Mesendoderm (in vitro differentiated cells): ENCODE measurements at regions not wholly inside any gene's neighbourhood (a gene's known extent, or its start where the extent isn't known, plus 50 kb on each side); places are given as distances from the start of the nearest gene placed in this dataset.

Experiments
- DNase-seq: peaks from one replicate; pipeline ENCODE4 v3.0.0; 2013
- H2AK5ac ChIP-seq: 2 replicates; pipeline ENCODE4 v1.6.1; 2013; ENCODE audit warnings: low read length, inconsistent platforms
- H2BK120ac ChIP-seq: 2 replicates; pipeline ENCODE4 v1.6.1; 2013; ENCODE audit warnings: low read depth, mild to moderate bottlenecking, low read length, moderate library complexity, mixed read lengths
- H2BK15ac ChIP-seq: replicated peaks from 2 replicates; pipeline ENCODE4 v1.6.1; 2013; ENCODE audit warnings: low read depth, mild to moderate bottlenecking, moderate library complexity
- H2BK5ac ChIP-seq: 2 replicates; pipeline ENCODE4 v1.6.1; 2013; ENCODE audit warnings: low read length, inconsistent platforms
- H3K18ac ChIP-seq: 2 replicates; pipeline ENCODE4 v1.6.1; 2013; ENCODE audit warnings: mild to moderate bottlenecking, low read length, mixed read lengths
- H3K23ac ChIP-seq: one replicate; pipeline ENCODE4 v1.6.1; 2013; ENCODE audit warnings: low read length
- H3K27ac ChIP-seq: 2 replicates; pipeline ENCODE4 v1.5.1; 2013; ENCODE audit warnings: low read depth, mild to moderate bottlenecking, inconsistent platforms, low read length, moderate library complexity
- H3K27me3 ChIP-seq: 2 replicates; pipeline ENCODE4 v1.6.1; 2013; ENCODE audit warnings: low read length, control low read depth, mild to moderate bottlenecking, inconsistent platforms; ENCODE audit not compliant: insufficient read depth, poor library complexity
- H3K36me3 ChIP-seq: 2 replicates; pipeline ENCODE4 v1.6.1; 2013; ENCODE audit warnings: low read length, inconsistent platforms; ENCODE audit not compliant: control insufficient read depth, insufficient read depth
- H3K4ac ChIP-seq: one replicate; pipeline ENCODE4 v1.6.1; 2013; ENCODE audit warnings: low read depth, mild to moderate bottlenecking, low read length, moderate library complexity
- H3K4me1 ChIP-seq: 2 replicates; pipeline ENCODE4 v1.6.1; 2013; ENCODE audit warnings: low read depth, low read length, inconsistent platforms; ENCODE audit not compliant: control insufficient read depth
- H3K4me2 ChIP-seq: 2 replicates; pipeline ENCODE4 v1.6.1; 2013; ENCODE audit warnings: low read length
- H3K4me3 ChIP-seq: 2 replicates; pipeline ENCODE4 v1.5.1; 2013; ENCODE audit warnings: mild to moderate bottlenecking, low read length
- H3K56ac ChIP-seq: one replicate; pipeline ENCODE4 v1.6.1; 2013; ENCODE audit warnings: low read length
- H3K79me1 ChIP-seq: 2 replicates; pipeline ENCODE4 v1.6.1; 2013; ENCODE audit warnings: low read length, inconsistent platforms
- H3K79me2 ChIP-seq: 2 replicates; pipeline ENCODE4 v1.6.1; 2013; ENCODE audit warnings: mild to moderate bottlenecking, low read length; ENCODE audit not compliant: control insufficient read depth, insufficient read depth
- H3K9ac ChIP-seq: 2 replicates; pipeline ENCODE4 v1.6.1; 2013; ENCODE audit warnings: low read length, inconsistent platforms
- H4K5ac ChIP-seq: one replicate; pipeline ENCODE4 v1.6.1; 2013; ENCODE audit warnings: low read length
- H4K8ac ChIP-seq: one replicate; pipeline ENCODE4 v1.6.1; 2013; ENCODE audit warnings: low read depth, mild to moderate bottlenecking, control low read depth, low read length, moderate library complexity
- WGBS: extraction: QIAGEN DNeasy Blood & Tissue Kit; methylation state at CpG from one replicate; pipeline ENCODE4 v1.1.7; 2013; ENCODE audit warnings: low lambda C conversion rate, missing lambda C conversion rate; ENCODE audit not compliant: insufficient coverage; ENCODE audit errors: extremely low coverage; 5-methylcytosine and 5-hydroxymethylcytosine counted together

- Histone ChIP-seq H3K23ac (peak overlapping the region; percentile 30), H4K8ac (no peak overlapping the region), H2BK120ac (peak overlapping the region; percentile 67), H4K5ac (peak overlapping the region; percentile 26), H2AK5ac (no peak overlapping the region), H3K4me1 (peaks cover 21% of the 10 kb centered on the region), H2BK15ac (no peak overlapping the region), H3K79me2 (no peaks in the 10 kb centered on the region), H3K27me3 (no peaks in the 10 kb centered on the region), H3K27ac (peak overlapping the region; percentile 77), H3K18ac (peak overlapping the region; percentile 55), H3K4me3 (no peak overlapping the region), H3K36me3 (no peaks in the 10 kb centered on the region), H3K56ac (peak overlapping the region; percentile 54), H3K4ac (peak overlapping the region; percentile 87), H3K4me2 (no peak overlapping the region), H3K9ac (peak overlapping the region; percentile 21), H3K79me1 (no peaks in the 10 kb centered on the region), H2BK5ac (peak overlapping the region; percentile 89)
- DNase-seq: peak; percentile 93
- no CpG with 5 or more reads among the region's 10 CpGs for WGBS
Measured at GRCh38 chr11:116457336-116458007, 315.3 kb downstream of the BUD13 start.

- Histone ChIP-seq H2BK5ac (peak overlapping the region; percentile 34), H3K18ac (no peak overlapping the region), H3K4me1 (peaks cover 21% of the 10 kb centered on the region), H2AK5ac (no peak overlapping the region), H3K79me2 (no peaks in the 10 kb centered on the region), H3K23ac (no peak overlapping the region), H3K27me3 (no peaks in the 10 kb centered on the region), H3K36me3 (no peaks in the 10 kb centered on the region), H3K4ac (no peak overlapping the region), H3K4me2 (no peak overlapping the region), H3K9ac (no peak overlapping the region), H4K5ac (no peak overlapping the region), H2BK120ac (no peak overlapping the region), H3K4me3 (no peak overlapping the region), H3K27ac (no peak overlapping the region), H4K8ac (no peak overlapping the region), H2BK15ac (no peak overlapping the region), H3K56ac (peak overlapping the region; percentile 36), H3K79me1 (no peaks in the 10 kb centered on the region)
- no CpG with 5 or more reads among the region's 1 CpG for WGBS
- DNase-seq: no peak
Measured at GRCh38 chr11:116454951-116455350, 317.8 kb downstream of the BUD13 start.

- no peaks in the 10 kb centered on the region for H3K79me1 ChIP-seq
- H3K4ac ChIP-seq: no peak overlapping the region
- no peak overlapping the region for H2AK5ac ChIP-seq
- no peak overlapping the region for H2BK120ac ChIP-seq
- no peak overlapping the region for H3K27ac ChIP-seq
- H3K36me3 ChIP-seq: no peaks in the 10 kb centered on the region
- H4K8ac ChIP-seq: no peak overlapping the region
- H3K9ac ChIP-seq: no peak overlapping the region
- peaks cover 20% of the 10 kb centered on the region for H3K4me1 ChIP-seq
- H2BK15ac ChIP-seq: no peak overlapping the region
- no peak overlapping the region for H3K4me3 ChIP-seq
- H3K18ac ChIP-seq: no peak overlapping the region
- H3K79me2 ChIP-seq: no peaks in the 10 kb centered on the region
- no peak overlapping the region for H3K56ac ChIP-seq
- no CpG with 5 or more reads among the region's 9 CpGs for WGBS
- no peak overlapping the region for H3K23ac ChIP-seq
- no peak overlapping the region for H3K4me2 ChIP-seq
- no peaks in the 10 kb centered on the region for H3K27me3 ChIP-seq
- DNase-seq: peak; percentile 80
- H4K5ac ChIP-seq: no peak overlapping the region
- H2BK5ac ChIP-seq: no peak overlapping the region
Measured at GRCh38 chr11:116454020-116454645, 318.7 kb downstream of the BUD13 start.

GRCh38 chr11:116452461-116452860, 320.3 kb downstream of the BUD13 start:
- H2AK5ac ChIP-seq: no peak overlapping the region
- peaks cover 10% of the 10 kb centered on the region for H3K4me1 ChIP-seq
- no peak overlapping the region for H3K9ac ChIP-seq
- H4K5ac ChIP-seq: no peak overlapping the region
- H3K4ac ChIP-seq: no peak overlapping the region
- no peak for DNase-seq
- no peaks in the 10 kb centered on the region for H3K79me2 ChIP-seq
- no peak overlapping the region for H3K27ac ChIP-seq
- H2BK5ac ChIP-seq: no peak overlapping the region
- H3K56ac ChIP-seq: no peak overlapping the region
- H2BK15ac ChIP-seq: no peak overlapping the region
- H3K79me1 ChIP-seq: no peaks in the 10 kb centered on the region
- no peak overlapping the region for H3K18ac ChIP-seq
- H3K36me3 ChIP-seq: no peaks in the 10 kb centered on the region
- no peak overlapping the region for H4K8ac ChIP-seq
- H3K27me3 ChIP-seq: no peaks in the 10 kb centered on the region
- no CpG with 5 or more reads among the region's 3 CpGs for WGBS
- no peak overlapping the region for H2BK120ac ChIP-seq
- H3K23ac ChIP-seq: peak overlapping the region; percentile 25
- no peak overlapping the region for H3K4me3 ChIP-seq
- no peak overlapping the region for H3K4me2 ChIP-seq

- Histone ChIP-seq H3K36me3 (no peaks in the 10 kb centered on the region), H3K4ac (no peak overlapping the region), H3K4me1 (peaks cover 7% of the 10 kb centered on the region), H4K5ac (no peak overlapping the region), H3K79me1 (no peaks in the 10 kb centered on the region), H3K4me2 (no peak overlapping the region), H3K27ac (no peak overlapping the region), H3K23ac (no peak overlapping the region), H3K27me3 (no peaks in the 10 kb centered on the region), H2AK5ac (no peak overlapping the region), H2BK120ac (no peak overlapping the region), H2BK15ac (no peak overlapping the region), H3K56ac (no peak overlapping the region), H2BK5ac (no peak overlapping the region), H3K4me3 (no peak overlapping the region), H4K8ac (no peak overlapping the region), H3K18ac (no peak overlapping the region), H3K79me2 (no peaks in the 10 kb centered on the region), H3K9ac (no peak overlapping the region)
- no CpG with 5 or more reads among the region's 1 CpG for WGBS
- no peak for DNase-seq
Measured at GRCh38 chr11:116449522-116449921, 323.3 kb downstream of the BUD13 start.
